Sigmoid colon (tissue), 6 donors: ENCODE measurements at regions not wholly inside any gene's neighbourhood (a gene's known extent, or its start where the extent isn't known, plus 50 kb on each side); places are given as distances from the start of the nearest gene placed in this dataset.

Experiments used
- DNase-seq: peaks from one replicate; pipeline ENCODE4 v3.0.0-alpha.2; 2019
- H3K27ac ChIP-seq, 4 donors: fragments of 200-600 bp; sonication (generic); one replicate each; pipeline ENCODE4 v1.5.1; 2016 to 2019; ENCODE audit warnings: mild to moderate bottlenecking in 1 of 4
- H3K27me3 ChIP-seq, 3 donors: fragments of 200-600 bp; sonication (generic); one replicate each; pipeline ENCODE4 v1.5.1; 2019; ENCODE audit warnings: mild to moderate bottlenecking in 1 of 3
- H3K36me3 ChIP-seq, 4 donors: fragments of 200-600 bp; sonication (generic); one replicate each; pipeline ENCODE4 v1.5.1; 2016 to 2019
- H3K4me1 ChIP-seq, 4 donors: fragments of 200-600 bp; sonication (generic); one replicate each; pipeline ENCODE4 v1.5.1; 2017 to 2019
- H3K4me3 ChIP-seq, 4 donors: fragments of 200-600 bp; sonication (generic); one replicate each; pipeline ENCODE4 v1.5.1; 2017 to 2019; ENCODE audit warnings: mild to moderate bottlenecking in 2 of 4, moderate library complexity in 1 of 4
- H3K9me3 ChIP-seq, 4 donors: fragments of 200-600 bp in 3 of 4; sonication (generic) in 3 of 4; one replicate each; pipeline versions ENCODE4 v1.5.1 to v1.6.1; 2013 to 2019
- CTCF ChIP-seq, 4 experiments: fragments of 450-650 bp in 3 of 4; fragments of 200-600 bp in 1 of 4; IDR thresholded peaks; one replicate each; pipeline ENCODE4 v1.5.1; 2016 to 2019; ENCODE audit warnings: antibody characterized with exemption in 4 of 4, mild to moderate bottlenecking in 3 of 4, moderate library complexity in 2 of 4
- EP300 ChIP-seq, 4 donors: sonication (generic); formaldehyde crosslinking; IDR thresholded peaks; one replicate each; pipeline ENCODE4 v1.6.1; 2017; ENCODE audit warnings: antibody characterized with exemption in 4 of 4
- POLR2A ChIP-seq, 2 donors: fragments of 450-650 bp; IDR thresholded peaks; one replicate each; pipeline ENCODE4 v1.6.1; 2016; ENCODE audit warnings: antibody characterized with exemption in 2 of 2, mild to moderate bottlenecking in 2 of 2, moderate library complexity in 2 of 2
- POLR2AphosphoS5 ChIP-seq, 4 donors: sonication (generic); formaldehyde crosslinking; IDR thresholded peaks; one replicate each; pipeline ENCODE4 v1.6.1; 2017; ENCODE audit warnings: antibody characterized with exemption in 4 of 4
- WGBS, 2 donors: extraction: QIAGEN DNeasy Blood & Tissue Kit; methylation state at CpG; one replicate each; pipeline ENCODE4 v1.1.7; 2013; 5-methylcytosine and 5-hydroxymethylcytosine counted together
- intact Hi-C: fragments of 100-400 bp; cut with DNase I; formaldehyde crosslinking; loops from one replicate; pipeline ENCODE4 v1.15.1; 2023
- donor health status: healthy with polysubstance abuse.
- donor health status: healthy.

DNA sequence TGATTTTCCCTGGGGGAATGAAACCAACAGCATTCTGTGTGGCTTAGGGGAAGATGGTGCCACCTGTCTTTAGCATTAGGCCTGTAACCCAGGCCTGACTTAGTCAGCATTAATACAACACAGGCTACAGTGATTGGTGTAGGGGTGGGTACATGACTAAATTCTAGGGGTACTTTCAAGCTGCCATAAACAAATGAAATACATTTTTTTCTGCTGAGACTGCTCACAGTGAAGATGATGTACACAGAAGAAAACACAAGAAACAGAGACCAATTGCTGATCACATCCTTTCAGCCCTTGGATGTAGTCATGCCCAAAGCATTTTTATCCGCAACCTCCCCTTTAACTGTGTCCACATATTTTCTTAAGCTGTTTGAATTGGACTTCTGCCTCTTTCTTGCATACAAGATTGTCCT is 527.2 kb downstream of the KCTD16 start:
- no peaks in the 10 kb centered on the region for H3K36me3 ChIP-seq
- no peaks in the 10 kb centered on the region for H3K27me3 ChIP-seq
- WGBS, 2 donors = 93% methylated on average over 1 of the region's 1 CpG
- no peak overlapping the region for H3K27ac ChIP-seq
- no peak for TF ChIP-seq EP300 (IDR thresholded peaks at IDR 0.05)
- TF ChIP-seq CTCF (IDR thresholded peaks at IDR 0.05) = no peak
- H3K4me1 ChIP-seq = no peaks in the 10 kb centered on the region
- no peak for DNase-seq
- intact Hi-C loops = no loop called here
- no peak overlapping the region for H3K4me3 ChIP-seq
- no peaks in the 10 kb centered on the region for H3K9me3 ChIP-seq

DNA sequence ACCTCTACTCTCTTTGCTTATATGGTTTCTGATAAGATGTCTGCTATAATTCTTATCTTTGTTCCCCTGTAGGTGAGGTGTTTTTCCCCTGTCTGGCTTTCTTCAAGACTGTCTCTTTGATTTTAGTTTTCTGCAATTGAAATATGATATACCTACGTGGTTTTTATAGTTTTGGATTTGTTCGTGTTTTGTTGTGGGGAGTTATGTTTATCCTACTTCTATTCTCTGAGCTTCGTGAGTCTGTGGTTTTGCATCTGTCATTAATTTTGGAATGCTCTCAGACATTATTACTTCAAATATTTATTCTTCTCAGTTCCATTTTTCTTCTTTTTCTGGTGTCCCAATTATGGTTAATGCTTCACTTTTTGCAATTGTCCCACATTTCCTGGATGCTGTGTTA is 521.3 kb downstream of the KCTD16 start:
- Histone ChIP-seq H3K27ac (no peak overlapping the region), H3K4me1 (no peaks in the 10 kb centered on the region), H3K4me3 (no peak overlapping the region), H3K9me3 (no peaks in the 10 kb centered on the region), H3K27me3 (no peaks in the 10 kb centered on the region), H3K36me3 (no peaks in the 10 kb centered on the region)
- intact Hi-C loops = no loop called here
- DNase-seq = no peak
- TF ChIP-seq POLR2AphosphoS5 (IDR thresholded peaks at IDR 0.05) = no peak
- no peak for TF ChIP-seq CTCF (IDR thresholded peaks at IDR 0.05)
- no peak for TF ChIP-seq POLR2A (IDR thresholded peaks at IDR 0.05)
- TF ChIP-seq EP300 (IDR thresholded peaks at IDR 0.05) = no peak
- WGBS, 2 donors = 70 to 73% methylated on average over 3 of the region's 3 CpGs

- TF ChIP-seq POLR2AphosphoS5 (IDR thresholded peaks at IDR 0.05) = no peak
- TF ChIP-seq CTCF (IDR thresholded peaks at IDR 0.05) = no peak
- TF ChIP-seq POLR2A (IDR thresholded peaks at IDR 0.05) = no peak
- no peak for TF ChIP-seq EP300 (IDR thresholded peaks at IDR 0.05)
- no peak overlapping the region for H3K27ac ChIP-seq
- no peak overlapping the region for H3K4me3 ChIP-seq
- no peaks in the 10 kb centered on the region for H3K9me3 ChIP-seq
- no peaks in the 10 kb centered on the region for H3K36me3 ChIP-seq
- H3K27me3 ChIP-seq = no peaks in the 10 kb centered on the region
- no peak for DNase-seq
- 82 to 88% methylated on average over 1 of the region's 1 CpG for WGBS, 2 donors
- H3K4me1 ChIP-seq = no peaks in the 10 kb centered on the region
- intact Hi-C loops = no loop called here
These were observed 514.2 kb downstream of the KCTD16 start for GRCh38 chr5:144684899-144685298.

GRCh38 chr5:144680711-144681110 is 510.0 kb downstream of the KCTD16 start:
- WGBS, 2 donors = 86 to 89% methylated on average over 1 of the region's 1 CpG
- no peak overlapping the region for H3K4me3 ChIP-seq
- TF ChIP-seq POLR2AphosphoS5 (IDR thresholded peaks at IDR 0.05) (no peak), EP300 (IDR thresholded peaks at IDR 0.05) (no peak), CTCF (IDR thresholded peaks at IDR 0.05) (no peak), POLR2A (IDR thresholded peaks at IDR 0.05) (no peak)
- no peaks in the 10 kb centered on the region for H3K27me3 ChIP-seq
- no peaks in the 10 kb centered on the region for H3K36me3 ChIP-seq
- H3K9me3 ChIP-seq = no peaks in the 10 kb centered on the region
- intact Hi-C loops = no loop called here
- H3K4me1 ChIP-seq = no peaks in the 10 kb centered on the region
- no peak overlapping the region for H3K27ac ChIP-seq
- DNase-seq = no peak

DNA sequence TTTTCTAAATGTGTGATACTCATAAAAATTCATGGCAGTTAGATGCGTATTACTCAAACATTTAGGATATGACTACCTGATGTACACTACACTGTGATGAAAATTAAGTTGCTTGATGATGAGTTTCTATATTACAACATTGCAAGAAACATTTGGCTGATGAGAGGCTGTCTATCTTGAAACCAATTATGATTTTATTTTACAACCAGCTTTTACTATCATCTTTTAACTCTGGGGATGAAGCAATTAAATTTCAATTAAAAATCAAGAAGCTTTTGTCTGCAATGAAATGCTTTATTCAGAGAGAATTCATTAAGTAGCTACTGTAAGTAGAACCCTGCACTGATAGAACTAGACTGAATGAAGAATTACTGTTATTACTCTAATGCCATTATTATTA is 500.4 kb downstream of the KCTD16 start:
- DNase-seq = no peak
- Histone ChIP-seq H3K4me3 (no peak overlapping the region), H3K4me1 (no peaks in the 10 kb centered on the region), H3K27ac (no peak overlapping the region), H3K36me3 (no peaks in the 10 kb centered on the region), H3K27me3 (no peaks in the 10 kb centered on the region), H3K9me3 (no peaks in the 10 kb centered on the region)
- TF ChIP-seq POLR2A (IDR thresholded peaks at IDR 0.05) (no peak), CTCF (IDR thresholded peaks at IDR 0.05) (no peak)
- 92 to 96% methylated on average over 1 of the region's 1 CpG for WGBS, 2 donors
- intact Hi-C loops = no loop called here
